Ishikawa (cell line): ENCODE measurements at regions not wholly inside any gene's neighbourhood (a gene's known extent, or its start where the extent isn't known, plus 50 kb on each side); places are given as distances from the start of the nearest gene placed in this dataset.

Experiments
- CEBPB ChIP-seq: IDR thresholded peaks from 2 replicates; pipeline ENCODE4 v1.6.1; 2012
- CREB1 ChIP-seq: IDR thresholded peaks from 2 replicates; pipeline ENCODE4 v1.6.1; 2012; ENCODE audit warnings: low read depth
- EGR1 ChIP-seq: IDR thresholded peaks from 2 replicates; pipeline ENCODE4 v1.6.1; 2012
- EP300 ChIP-seq: IDR thresholded peaks from 2 replicates; pipeline ENCODE4 v1.6.1; 2012; ENCODE audit warnings: borderline replicate concordance
- FOXM1 ChIP-seq: IDR thresholded peaks from 2 replicates; pipeline ENCODE4 v1.6.1; 2012; ENCODE audit warnings: low read depth, borderline replicate concordance
- NFIC ChIP-seq: IDR thresholded peaks from 2 replicates; pipeline ENCODE4 v1.6.1; 2012
- RAD21 ChIP-seq: IDR thresholded peaks from 2 replicates; pipeline ENCODE4 v1.6.1; 2012; ENCODE audit warnings: low read depth
- TAF1 ChIP-seq: IDR thresholded peaks from 2 replicates; pipeline ENCODE4 v1.6.1; 2012; ENCODE audit warnings: low read depth, mild to moderate bottlenecking
- TCF12 ChIP-seq: IDR thresholded peaks from 2 replicates; pipeline ENCODE4 v1.6.1; 2012; ENCODE audit warnings: low read depth
- TEAD4 ChIP-seq: IDR thresholded peaks from 2 replicates; pipeline ENCODE4 v1.6.1; 2012
- USF1 ChIP-seq: IDR thresholded peaks from 2 replicates; pipeline ENCODE4 v1.6.1; 2012
- YY1 ChIP-seq: IDR thresholded peaks from 2 replicates; pipeline ENCODE4 v1.6.1; 2012; ENCODE audit warnings: low read depth
- ZBTB7A ChIP-seq: IDR thresholded peaks from 2 replicates; pipeline ENCODE4 v1.6.1; 2012; ENCODE audit warnings: low read depth
- TF ChIP-seq, protein P1 (sequence below): IDR thresholded peaks from 2 replicates; pipeline ENCODE4 v1.6.1; 2012
- TF ChIP-seq, protein P2 (sequence below): IDR thresholded peaks from 2 replicates; pipeline ENCODE4 v1.6.1; 2012; ENCODE audit warnings: low read depth, mild to moderate bottlenecking

DNA sequence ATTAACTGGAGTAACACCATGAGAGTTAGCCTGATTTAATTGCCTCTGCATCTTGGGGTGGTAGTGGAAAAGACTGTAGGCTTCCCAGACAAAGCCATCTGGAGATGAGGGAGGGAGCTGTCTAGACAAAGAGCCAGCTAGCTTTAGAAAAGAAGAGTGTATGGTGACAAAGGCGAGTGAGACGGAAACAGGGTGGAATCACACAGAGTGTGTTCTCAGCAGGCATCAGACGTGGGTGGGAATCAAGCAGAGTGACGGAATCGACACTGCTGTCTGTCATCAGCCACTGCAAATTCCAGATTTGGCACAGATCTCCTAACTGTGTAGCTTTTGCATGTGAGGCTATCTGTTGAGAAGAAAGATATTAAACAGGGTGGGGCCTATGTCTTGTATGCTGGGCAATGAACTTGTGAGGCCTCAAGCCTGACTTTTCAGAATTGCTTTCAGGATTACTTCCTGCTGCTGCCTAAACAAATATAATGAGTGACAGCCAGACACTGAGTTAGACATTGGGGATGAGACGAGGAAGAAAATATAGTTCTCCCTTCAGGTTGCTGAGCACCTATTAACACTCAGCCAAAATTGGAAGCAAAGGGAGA is 236.5 kb upstream of the GRIP1 start:
- no peak for TF ChIP-seq TCF12
- TF ChIP-seq, protein P1, sequence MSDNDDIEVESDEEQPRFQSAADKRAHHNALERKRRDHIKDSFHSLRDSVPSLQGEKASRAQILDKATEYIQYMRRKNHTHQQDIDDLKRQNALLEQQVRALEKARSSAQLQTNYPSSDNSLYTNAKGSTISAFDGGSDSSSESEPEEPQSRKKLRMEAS: no peak
- no peak for TF ChIP-seq EP300
- no peak for TF ChIP-seq USF1

GRCh38 chr12:66916189-66916588 is 237.3 kb upstream of the GRIP1 start:
- TF ChIP-seq RAD21 (no peak), CREB1 (no peak), NFIC (no peak), TEAD4 (no peak), EP300 (no peak), FOXM1 (no peak), TCF12 (no peak), USF1 (no peak), CEBPB (no peak)
- TF ChIP-seq, protein P2, sequence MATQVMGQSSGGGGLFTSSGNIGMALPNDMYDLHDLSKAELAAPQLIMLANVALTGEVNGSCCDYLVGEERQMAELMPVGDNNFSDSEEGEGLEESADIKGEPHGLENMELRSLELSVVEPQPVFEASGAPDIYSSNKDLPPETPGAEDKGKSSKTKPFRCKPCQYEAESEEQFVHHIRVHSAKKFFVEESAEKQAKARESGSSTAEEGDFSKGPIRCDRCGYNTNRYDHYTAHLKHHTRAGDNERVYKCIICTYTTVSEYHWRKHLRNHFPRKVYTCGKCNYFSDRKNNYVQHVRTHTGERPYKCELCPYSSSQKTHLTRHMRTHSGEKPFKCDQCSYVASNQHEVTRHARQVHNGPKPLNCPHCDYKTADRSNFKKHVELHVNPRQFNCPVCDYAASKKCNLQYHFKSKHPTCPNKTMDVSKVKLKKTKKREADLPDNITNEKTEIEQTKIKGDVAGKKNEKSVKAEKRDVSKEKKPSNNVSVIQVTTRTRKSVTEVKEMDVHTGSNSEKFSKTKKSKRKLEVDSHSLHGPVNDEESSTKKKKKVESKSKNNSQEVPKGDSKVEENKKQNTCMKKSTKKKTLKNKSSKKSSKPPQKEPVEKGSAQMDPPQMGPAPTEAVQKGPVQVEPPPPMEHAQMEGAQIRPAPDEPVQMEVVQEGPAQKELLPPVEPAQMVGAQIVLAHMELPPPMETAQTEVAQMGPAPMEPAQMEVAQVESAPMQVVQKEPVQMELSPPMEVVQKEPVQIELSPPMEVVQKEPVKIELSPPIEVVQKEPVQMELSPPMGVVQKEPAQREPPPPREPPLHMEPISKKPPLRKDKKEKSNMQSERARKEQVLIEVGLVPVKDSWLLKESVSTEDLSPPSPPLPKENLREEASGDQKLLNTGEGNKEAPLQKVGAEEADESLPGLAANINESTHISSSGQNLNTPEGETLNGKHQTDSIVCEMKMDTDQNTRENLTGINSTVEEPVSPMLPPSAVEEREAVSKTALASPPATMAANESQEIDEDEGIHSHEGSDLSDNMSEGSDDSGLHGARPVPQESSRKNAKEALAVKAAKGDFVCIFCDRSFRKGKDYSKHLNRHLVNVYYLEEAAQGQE: no peak

DNA sequence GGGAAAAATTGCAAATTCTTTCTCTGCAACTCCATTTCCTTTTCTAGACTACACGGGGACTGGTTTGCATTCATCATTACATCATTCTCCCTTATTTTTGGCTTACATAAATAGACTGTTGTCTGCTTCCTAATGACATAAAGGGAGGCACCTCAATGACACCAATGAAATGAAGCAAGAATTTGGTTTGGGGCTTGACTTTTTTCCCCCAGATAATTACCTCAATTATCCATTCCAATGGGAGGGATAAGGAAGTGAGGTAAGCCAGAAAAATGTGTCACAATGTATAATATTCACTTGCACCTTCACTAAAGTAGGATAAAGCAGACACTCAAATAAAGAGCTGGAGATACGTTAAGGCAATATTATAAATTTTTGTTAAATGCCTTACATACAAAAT is 240.6 kb upstream of the GRIP1 start:
- no peak for TF ChIP-seq YY1
- TF ChIP-seq, protein P2: no peak
- TF ChIP-seq, protein P1: no peak
- TF ChIP-seq FOXM1: no peak
- no peak for TF ChIP-seq EP300
- no peak for TF ChIP-seq CEBPB
- TF ChIP-seq TCF12: no peak
- no peak for TF ChIP-seq EGR1
- no peak for TF ChIP-seq TAF1
- no peak for TF ChIP-seq USF1
- TF ChIP-seq RAD21: no peak

GRCh38 chr12:66920205-66920604 is 241.3 kb upstream of the GRIP1 start:
- TF ChIP-seq EP300 (no peak), TAF1 (no peak), TCF12 (no peak), TEAD4 (no peak), CEBPB (no peak), NFIC (no peak), CREB1 (no peak), RAD21 (no peak), EGR1 (no peak), YY1 (no peak), FOXM1 (no peak), USF1 (no peak)
- TF ChIP-seq, protein P1: no peak

- no peak for TF ChIP-seq RAD21
- no peak for TF ChIP-seq CREB1
- no peak for TF ChIP-seq TCF12
- TF ChIP-seq EP300: no peak
- TF ChIP-seq, protein P2: no peak
- no peak for TF ChIP-seq TEAD4
- TF ChIP-seq ZBTB7A: no peak
- no peak for TF ChIP-seq USF1
- TF ChIP-seq, protein P1: no peak
- TF ChIP-seq TAF1: no peak
- TF ChIP-seq CEBPB: no peak
- no peak for TF ChIP-seq NFIC
Measured at GRCh38 chr12:66921151-66921550, 242.3 kb upstream of the GRIP1 start.
